Gastroesophageal sphincter (tissue), 3 donors: ENCODE measurements at regions not wholly inside any gene's neighbourhood (a gene's known extent, or its start where the extent isn't known, plus 50 kb on each side); places are given as distances from the start of the nearest gene placed in this dataset.

Experiments used
- EP300 ChIP-seq: sonication (generic); formaldehyde crosslinking; IDR thresholded peaks from one replicate; pipeline ENCODE4 v1.6.1; 2017; ENCODE audit warnings: antibody characterized with exemption, mild to moderate bottlenecking
- POLR2A ChIP-seq, 2 donors: fragments of 450-650 bp; IDR thresholded peaks; one replicate each; pipeline ENCODE4 v1.6.1; 2017; ENCODE audit warnings: antibody characterized with exemption in 2 of 2, mild to moderate bottlenecking in 2 of 2, moderate library complexity in 1 of 2
- TF ChIP-seq, protein P1 (sequence below), 4 experiments: fragments of 200-600 bp in 2 of 4; fragments of 450-650 bp in 2 of 4; sonication (generic) in 1 of 4; IDR thresholded peaks; one replicate each; pipeline ENCODE4 v1.5.1; 2017 to 2019; ENCODE audit warnings: antibody characterized with exemption in 4 of 4, mild to moderate bottlenecking in 2 of 4, moderate library complexity in 2 of 4

DNA sequence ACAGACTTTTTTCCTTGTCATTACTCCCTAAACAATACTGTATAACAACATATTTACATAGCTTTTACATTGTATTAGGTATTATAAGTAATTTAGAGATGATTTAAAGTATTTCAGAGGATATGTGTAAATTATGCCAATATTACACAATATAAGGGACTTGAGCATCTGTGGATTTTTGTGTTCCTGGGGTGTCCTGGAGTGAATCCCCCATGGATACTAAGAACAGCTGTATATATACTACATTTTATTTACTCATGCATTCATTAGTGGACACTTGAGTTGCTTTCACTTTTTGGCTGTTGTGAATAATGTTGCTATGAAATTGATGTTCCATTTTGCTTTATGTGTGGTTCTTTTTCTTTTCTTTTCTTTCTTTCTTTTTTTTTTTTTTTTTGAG is 348.8 kb downstream of the SH3GL2 start:
- TF ChIP-seq, protein P1, sequence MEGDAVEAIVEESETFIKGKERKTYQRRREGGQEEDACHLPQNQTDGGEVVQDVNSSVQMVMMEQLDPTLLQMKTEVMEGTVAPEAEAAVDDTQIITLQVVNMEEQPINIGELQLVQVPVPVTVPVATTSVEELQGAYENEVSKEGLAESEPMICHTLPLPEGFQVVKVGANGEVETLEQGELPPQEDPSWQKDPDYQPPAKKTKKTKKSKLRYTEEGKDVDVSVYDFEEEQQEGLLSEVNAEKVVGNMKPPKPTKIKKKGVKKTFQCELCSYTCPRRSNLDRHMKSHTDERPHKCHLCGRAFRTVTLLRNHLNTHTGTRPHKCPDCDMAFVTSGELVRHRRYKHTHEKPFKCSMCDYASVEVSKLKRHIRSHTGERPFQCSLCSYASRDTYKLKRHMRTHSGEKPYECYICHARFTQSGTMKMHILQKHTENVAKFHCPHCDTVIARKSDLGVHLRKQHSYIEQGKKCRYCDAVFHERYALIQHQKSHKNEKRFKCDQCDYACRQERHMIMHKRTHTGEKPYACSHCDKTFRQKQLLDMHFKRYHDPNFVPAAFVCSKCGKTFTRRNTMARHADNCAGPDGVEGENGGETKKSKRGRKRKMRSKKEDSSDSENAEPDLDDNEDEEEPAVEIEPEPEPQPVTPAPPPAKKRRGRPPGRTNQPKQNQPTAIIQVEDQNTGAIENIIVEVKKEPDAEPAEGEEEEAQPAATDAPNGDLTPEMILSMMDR (IDR thresholded peaks at IDR 0.05): no peak
- TF ChIP-seq POLR2A (IDR thresholded peaks at IDR 0.05) (no peak), EP300 (no peak)
